ENCODE measurements at regions not wholly inside any gene's neighbourhood (a gene's known extent, or its start where the extent isn't known, plus 50 kb on each side); places are given as distances from the start of the nearest gene placed in this dataset.

GRCh38 chr3:177676947-177677587 lies 479.8 kb upstream of the TBL1XR1 start:
- ATAC-seq (ENCODE audit: low FRiP score) (no peak), DNase-seq (ENCODE audit: low spot score) (no peak)
- TF ChIP-seq, protein P1, sequence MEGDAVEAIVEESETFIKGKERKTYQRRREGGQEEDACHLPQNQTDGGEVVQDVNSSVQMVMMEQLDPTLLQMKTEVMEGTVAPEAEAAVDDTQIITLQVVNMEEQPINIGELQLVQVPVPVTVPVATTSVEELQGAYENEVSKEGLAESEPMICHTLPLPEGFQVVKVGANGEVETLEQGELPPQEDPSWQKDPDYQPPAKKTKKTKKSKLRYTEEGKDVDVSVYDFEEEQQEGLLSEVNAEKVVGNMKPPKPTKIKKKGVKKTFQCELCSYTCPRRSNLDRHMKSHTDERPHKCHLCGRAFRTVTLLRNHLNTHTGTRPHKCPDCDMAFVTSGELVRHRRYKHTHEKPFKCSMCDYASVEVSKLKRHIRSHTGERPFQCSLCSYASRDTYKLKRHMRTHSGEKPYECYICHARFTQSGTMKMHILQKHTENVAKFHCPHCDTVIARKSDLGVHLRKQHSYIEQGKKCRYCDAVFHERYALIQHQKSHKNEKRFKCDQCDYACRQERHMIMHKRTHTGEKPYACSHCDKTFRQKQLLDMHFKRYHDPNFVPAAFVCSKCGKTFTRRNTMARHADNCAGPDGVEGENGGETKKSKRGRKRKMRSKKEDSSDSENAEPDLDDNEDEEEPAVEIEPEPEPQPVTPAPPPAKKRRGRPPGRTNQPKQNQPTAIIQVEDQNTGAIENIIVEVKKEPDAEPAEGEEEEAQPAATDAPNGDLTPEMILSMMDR (IDR thresholded peaks at IDR 0.05) = no peak

DNA sequence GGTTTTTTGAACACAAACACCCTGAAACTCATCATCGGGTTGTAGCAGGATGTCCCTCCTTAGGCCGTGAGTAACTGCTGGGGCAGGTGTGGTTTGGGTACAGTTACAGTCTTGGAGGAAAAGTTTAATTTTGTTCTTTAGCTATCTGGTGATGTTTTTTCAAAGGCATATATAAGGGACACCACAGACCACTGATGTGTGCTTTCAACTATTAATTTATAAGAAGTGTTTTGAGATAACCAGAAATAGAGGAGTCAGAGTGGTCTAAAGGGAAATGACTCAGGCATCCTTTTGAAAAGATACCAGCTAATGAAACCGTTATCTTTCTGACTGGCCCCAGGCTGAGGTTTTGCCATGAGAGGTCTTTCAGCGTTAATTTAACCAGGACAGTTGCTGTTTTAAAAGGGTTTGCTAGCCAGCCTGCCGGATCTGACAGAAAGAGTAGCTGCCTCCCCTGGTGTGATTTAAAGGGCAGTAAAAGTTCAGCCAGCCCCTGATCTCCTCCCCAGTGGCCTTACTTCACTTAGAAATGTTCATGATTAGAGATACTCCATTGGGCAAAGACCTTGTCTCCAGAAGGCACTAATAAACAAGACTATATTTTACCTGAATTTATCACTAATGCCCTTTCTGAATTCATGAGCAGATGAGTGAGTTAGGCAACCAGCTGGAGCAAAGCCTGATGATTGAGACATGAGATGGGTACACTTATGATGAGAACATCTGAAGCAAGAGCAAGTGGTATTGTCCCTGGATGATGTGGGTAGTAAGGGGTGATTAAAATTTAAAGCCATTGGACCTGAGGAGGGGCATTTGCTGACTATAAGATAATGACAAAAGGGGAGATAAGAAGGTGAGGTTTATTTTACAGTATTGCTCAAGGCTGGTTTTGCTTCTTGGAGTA lies 482.5 kb upstream of the TBL1XR1 start:
- DNase-seq (ENCODE audit: low spot score) = peak; percentile 32
- TF ChIP-seq, protein P1 (IDR thresholded peaks at IDR 0.05) = no peak
- ATAC-seq (ENCODE audit: low FRiP score) = peak; percentile 86

DNA sequence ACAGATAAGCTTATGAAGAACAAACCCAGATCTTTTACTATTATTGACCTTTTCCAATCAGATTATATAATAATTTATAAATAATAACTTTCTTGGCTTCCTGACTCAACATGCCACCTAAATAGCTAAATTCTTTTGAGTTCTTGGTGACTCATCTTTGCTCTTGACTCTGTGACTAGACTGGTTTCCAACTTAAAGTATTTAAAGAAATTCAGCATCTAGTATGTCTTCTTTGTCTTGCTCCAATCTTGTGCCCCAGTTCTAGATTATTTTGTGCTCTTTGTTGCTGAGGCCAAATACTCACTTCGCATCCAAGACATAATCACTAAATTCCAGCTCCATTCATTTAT lies 483.2 kb upstream of the TBL1XR1 start:
- ATAC-seq (ENCODE audit: low FRiP score) = no peak
- DNase-seq (ENCODE audit: low spot score) = no peak
- TF ChIP-seq, protein P1 (IDR thresholded peaks at IDR 0.05) = no peak

DNA sequence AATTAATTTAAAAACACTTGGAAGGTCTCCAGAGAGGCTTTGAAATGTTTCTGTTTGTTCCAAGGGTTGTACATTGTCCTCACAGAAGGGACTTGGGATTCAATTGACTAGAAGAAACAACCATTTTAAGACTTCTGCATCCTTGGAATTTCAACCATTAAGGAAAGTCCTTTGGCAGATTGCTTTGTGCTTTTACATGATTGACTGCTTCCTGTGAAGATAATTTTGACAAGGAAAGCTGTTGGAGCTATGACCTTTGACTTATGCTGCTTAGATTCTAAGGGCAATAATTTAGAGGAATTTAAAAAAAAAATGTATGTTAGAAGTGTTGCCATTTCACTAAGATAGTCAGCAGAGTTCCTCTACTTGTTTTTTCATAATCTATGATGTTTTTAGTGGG lies 483.9 kb upstream of the TBL1XR1 start:
- TF ChIP-seq, protein P1 (IDR thresholded peaks at IDR 0.05) = no peak
- DNase-seq (ENCODE audit: low spot score) (no peak), ATAC-seq (ENCODE audit: low FRiP score) (no peak)

GRCh38 chr3:177681852-177682251 lies 484.6 kb upstream of the TBL1XR1 start:
- TF ChIP-seq, protein P1 (IDR thresholded peaks at IDR 0.05) = no peak
- ATAC-seq (ENCODE audit: low FRiP score) (no peak), DNase-seq (ENCODE audit: low spot score) (no peak)

- DNase-seq (ENCODE audit: low spot score) (no peak), ATAC-seq (ENCODE audit: low FRiP score) (no peak)
- TF ChIP-seq, protein P1 (IDR thresholded peaks at IDR 0.05) = no peak
These were observed 486.3 kb upstream of the TBL1XR1 start for GRCh38 chr3:177683586-177683985.

DNA sequence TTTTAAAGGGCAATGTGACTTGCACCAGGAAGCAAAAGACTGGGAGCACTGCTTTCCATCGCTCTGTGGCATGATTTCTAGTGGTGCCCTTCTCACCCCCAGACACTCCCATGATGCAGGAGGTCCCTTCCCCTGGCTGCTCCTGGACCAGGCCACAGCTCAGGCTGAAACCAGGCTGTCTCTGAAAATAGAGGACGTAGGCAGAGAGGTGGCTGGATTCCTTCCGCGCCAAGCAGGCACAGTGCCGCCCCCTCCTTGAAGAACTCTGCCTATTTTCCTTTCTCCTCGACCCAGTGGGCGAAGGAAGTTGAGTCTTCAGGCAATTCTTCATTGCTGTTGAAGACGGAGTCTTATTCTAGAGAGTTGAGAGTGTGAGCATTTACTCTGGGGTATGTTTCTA lies 489.4 kb upstream of the TBL1XR1 start:
- TF ChIP-seq, protein P1 (IDR thresholded peaks at IDR 0.05) = no peak
- DNase-seq (ENCODE audit: low spot score) (no peak), ATAC-seq (ENCODE audit: low FRiP score) (no peak)

All from omental fat pad (tissue), 3 donors.